ENCODE measurements at regions not wholly inside any gene's neighbourhood (a gene's known extent, or its start where the extent isn't known, plus 50 kb on each side); places are given as distances from the start of the nearest gene placed in this dataset.

- no peaks in the 10 kb centered on the region for H3K36me3 ChIP-seq (ENCODE audit: control insufficient read depth, insufficient read depth, low read length)
- no peak for DNase-seq (ENCODE audit: extremely low read depth in 1 of 4, low spot score in 3 of 4)
- ATAC-seq, result no peak
- H2AFZ ChIP-seq (ENCODE audit: low read depth, low read length), result no peak overlapping the region
- WGBS (ENCODE audit: insufficient coverage, low coverage, missing lambda C conversion rate), result 27% methylated on average over 7 of the region's 7 CpGs
- H3K9me3 ChIP-seq (replicated peaks; ENCODE audit: control insufficient read depth, insufficient read depth, low read depth, low read length), result no peaks in the 10 kb centered on the region; the same call in 1 of the 2 replicates
- no peaks in the 10 kb centered on the region for H3K79me2 ChIP-seq (ENCODE audit: control insufficient read depth, insufficient read depth, low read length)
- no peak overlapping the region for H3K4me3 ChIP-seq
- BruUV-seq (replicated peaks), result no TSS peak
- ChIA-PET POLR2A (interaction anchor here (0.8 kb wide), 1 partner anchor 12 kb away, joined by 3 read pairs; no protein-coding TSS in a partner anchor), CTCF (ENCODE audit: low intra/inter-chr PET ratio) (no interaction called here)
- TF ChIP-seq USF1 (CRISPR knock-in tag; IDR thresholded peaks at IDR 0.05) (peak; percentile 31; the same call in 1 of the 2 replicates), NCOA4 (IDR thresholded peaks at IDR 0.05; ENCODE audit: partially characterized antibody) (no peak), FOXJ3 (CRISPR knock-in tag; IDR thresholded peaks at IDR 0.05) (no peak), MAX (CRISPR knock-in tag; IDR thresholded peaks at IDR 0.05) (0 out of 2 replicates have a peak, but pooled peaks have one; percentile 15), TFE3 (CRISPR knock-in tag; IDR thresholded peaks at IDR 0.05) (peak; percentile 28; the same call in 1 of the 2 replicates)
- peaks cover 0 to 43% of the 10 kb centered on the region in 2 experiments; a peak in 3 of 5 replicates for H3K4me1 ChIP-seq (replicated peaks in 1 of 2; ENCODE audit: control insufficient read depth in 2 of 2, insufficient read depth in 2 of 2, low read length in 2 of 2)
- H3K27ac ChIP-seq (ENCODE audit: extremely low read depth, low read depth, low read length), result no peak overlapping the region
- no peaks in the 10 kb centered on the region for H3K9me1 ChIP-seq (ENCODE audit: control insufficient read depth, insufficient read depth, low read length)
- peaks cover 16 to 42% of the 10 kb centered on the region in 2 experiments; a peak in 4 of 5 replicates for H3K27me3 ChIP-seq (ENCODE audit: control insufficient read depth in 2 of 2, insufficient read depth in 2 of 2, low read length in 2 of 2)
- intact Hi-C loops (cut with micrococcal nuclease) (loop anchor here (10.0 kb wide), 1 partner anchor 66 kb away; the partner anchor contains the start of gene HPCAL1), in situ Hi-C loops (cut with MboI) (no loop called here)
- no peak for FAIRE-seq
- no peak overlapping the region for H3K4me2 ChIP-seq (ENCODE audit: insufficient read depth, low read length)
- H4K20me1 ChIP-seq (replicated peaks; ENCODE audit: control insufficient read depth, insufficient read depth, low read length), result peaks cover 7% of the 10 kb centered on the region; the same call in 1 of the 2 replicates
- H3K9ac ChIP-seq (ENCODE audit: insufficient read depth in 1 of 2, low read depth in 2 of 2, low read length in 2 of 2), result peak overlapping the region in 1 of 2 experiments; percentile 61; a peak in 1 of 4 replicates
Measured at GRCh38 chr2:10238396-10238795, 64.3 kb upstream of the HPCAL1 start.

Data from K562 (cell line).